ENCODE measurements at regions not wholly inside any gene's neighbourhood (a gene's known extent, or its start where the extent isn't known, plus 50 kb on each side); places are given as distances from the start of the nearest gene placed in this dataset.

DNA sequence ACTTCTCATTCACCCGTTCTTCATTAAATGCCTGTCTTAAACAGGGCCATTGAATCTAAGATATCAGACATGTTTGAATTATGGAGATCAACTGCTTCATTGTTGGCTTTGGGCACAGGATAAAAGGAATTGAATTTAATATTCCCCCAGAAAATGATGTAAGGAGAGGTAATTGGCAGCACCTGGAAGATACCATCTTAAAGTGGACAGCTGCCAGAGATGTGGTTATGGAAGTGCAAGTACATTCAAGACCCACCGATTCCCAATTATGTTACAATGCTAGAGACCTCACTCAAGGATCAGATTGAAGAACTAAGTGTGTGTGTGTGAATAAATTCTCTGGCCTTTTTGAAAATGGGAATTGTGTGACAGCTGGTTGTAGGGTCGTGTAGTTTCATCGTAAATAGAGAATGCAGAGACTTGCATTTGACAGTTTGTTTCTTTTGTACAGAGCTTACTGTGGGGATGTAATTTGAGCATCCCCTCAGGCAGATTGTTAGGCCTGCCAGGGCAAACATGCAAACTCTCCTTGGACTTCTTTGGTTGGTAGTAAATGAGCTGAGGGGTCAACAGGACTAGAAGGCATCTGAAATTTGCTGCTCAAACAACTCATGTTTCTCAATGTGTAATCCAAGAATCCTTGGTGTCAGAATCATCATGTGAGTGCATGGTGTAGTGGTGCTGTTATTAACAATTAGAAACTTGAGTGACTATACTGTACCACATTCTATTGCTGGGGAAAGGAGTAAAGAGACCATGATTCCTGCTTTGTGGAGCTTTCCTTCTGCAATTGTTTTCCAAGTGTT is 359.2 kb upstream of the THRB start:
- DNase-seq, result no peak

DNA sequence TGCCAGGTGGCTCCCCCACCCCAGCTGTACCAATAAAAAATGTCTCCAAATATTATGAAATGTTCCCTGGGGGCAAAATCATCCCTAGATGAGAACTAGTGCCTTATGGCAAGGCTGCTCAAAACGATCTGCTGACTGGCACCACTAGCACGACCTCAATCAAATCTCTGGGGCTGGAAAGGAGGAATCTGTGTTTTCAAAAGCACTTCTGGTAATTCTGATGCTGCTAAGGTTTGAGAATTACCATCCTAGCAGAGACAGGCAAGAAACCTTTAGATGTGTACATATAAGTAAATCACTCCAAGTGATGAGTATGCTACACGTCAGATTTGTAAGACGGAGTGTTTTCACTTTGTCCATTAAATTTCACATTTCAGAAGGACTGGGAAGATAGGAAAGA is 360.1 kb upstream of the THRB start:
- no peak for DNase-seq

DNA sequence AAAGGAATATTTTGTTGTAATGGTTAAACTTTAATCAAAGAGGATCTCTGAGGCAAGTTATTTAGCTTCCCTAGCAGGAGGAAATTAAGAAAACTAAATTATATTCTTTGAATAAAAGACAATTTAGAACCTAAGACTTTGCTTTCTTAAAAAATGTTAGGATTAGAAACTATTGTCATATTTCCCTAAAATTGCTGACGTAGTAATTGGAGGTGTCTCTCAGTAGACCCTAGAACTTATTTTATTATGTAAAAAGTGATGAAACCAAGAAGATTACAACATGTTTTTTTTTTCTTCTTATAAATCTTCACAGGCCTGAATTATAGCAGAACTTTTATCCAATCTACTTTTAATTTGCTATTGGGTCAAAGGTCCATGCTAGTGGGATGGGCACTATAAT is 363.3 kb upstream of the THRB start:
- no peak for DNase-seq

- DNase-seq, result no peak
These were observed 368.6 kb upstream of the THRB start for GRCh38 chr3:24863215-24863614.

- DNase-seq, result no peak
These were observed 373.1 kb upstream of the THRB start for GRCh38 chr3:24867783-24868182.

DNA sequence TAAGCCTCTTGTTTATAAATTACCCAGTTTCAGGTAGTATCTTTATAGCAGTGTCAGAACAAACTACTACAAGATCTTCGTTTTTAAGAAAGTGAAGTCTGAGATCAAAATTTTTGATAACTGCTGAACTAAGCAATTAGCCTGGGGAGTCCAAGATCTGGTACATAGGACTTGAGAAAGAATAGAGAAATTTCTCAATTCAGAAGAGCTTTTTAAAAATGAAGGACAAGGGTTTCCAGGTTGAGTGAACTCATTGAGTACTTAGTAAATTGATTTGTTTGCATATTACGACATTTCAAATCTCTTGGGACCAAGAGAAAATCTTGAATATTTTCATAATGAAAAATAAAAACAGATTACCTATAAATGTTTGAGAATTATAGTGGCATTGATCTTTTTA is 386.6 kb upstream of the THRB start:
- DNase-seq, result no peak

DNA sequence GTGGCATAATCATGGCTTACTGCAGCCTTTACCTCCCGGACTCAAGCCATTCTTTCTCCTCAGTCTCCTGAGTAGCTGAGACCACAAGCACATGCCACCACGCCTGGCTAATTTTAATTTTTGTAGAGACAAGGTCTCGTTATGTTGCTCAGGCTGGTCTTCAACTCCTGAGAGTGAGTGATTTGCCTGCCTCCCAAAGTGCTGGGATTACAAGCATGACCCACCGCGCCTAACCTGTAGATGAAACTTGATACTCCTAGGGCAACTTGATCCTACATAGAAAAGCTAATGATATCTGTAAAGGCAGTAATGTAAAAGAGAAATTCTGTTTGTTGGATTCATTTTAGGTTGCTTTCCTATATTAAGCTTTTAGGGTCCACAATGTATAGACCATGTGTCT is 391.9 kb upstream of the THRB start:
- DNase-seq, result no peak

GRCh38 chr3:24890012-24890411 is 395.4 kb upstream of the THRB start:
- DNase-seq, result no peak

DNA sequence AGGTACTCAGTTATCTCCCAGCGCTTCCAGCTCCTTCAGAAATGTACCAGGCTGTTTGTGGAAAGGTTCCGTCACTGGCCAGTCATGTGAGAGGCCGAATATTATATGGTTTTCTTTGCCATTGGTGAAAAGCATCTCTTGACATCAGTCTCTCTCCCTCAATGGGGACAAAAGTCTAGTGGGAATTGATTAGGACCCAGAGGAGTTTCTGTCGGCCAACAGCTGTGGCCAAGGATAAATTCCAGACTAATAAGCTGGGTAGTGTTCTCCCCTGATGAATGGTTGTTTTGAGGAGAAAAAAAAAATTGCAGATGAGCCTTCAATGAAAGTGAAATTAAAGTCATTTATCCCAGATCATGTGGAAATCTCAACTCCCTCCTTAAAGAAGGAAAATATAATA is 404.7 kb upstream of the THRB start:
- no peak for DNase-seq

DNA sequence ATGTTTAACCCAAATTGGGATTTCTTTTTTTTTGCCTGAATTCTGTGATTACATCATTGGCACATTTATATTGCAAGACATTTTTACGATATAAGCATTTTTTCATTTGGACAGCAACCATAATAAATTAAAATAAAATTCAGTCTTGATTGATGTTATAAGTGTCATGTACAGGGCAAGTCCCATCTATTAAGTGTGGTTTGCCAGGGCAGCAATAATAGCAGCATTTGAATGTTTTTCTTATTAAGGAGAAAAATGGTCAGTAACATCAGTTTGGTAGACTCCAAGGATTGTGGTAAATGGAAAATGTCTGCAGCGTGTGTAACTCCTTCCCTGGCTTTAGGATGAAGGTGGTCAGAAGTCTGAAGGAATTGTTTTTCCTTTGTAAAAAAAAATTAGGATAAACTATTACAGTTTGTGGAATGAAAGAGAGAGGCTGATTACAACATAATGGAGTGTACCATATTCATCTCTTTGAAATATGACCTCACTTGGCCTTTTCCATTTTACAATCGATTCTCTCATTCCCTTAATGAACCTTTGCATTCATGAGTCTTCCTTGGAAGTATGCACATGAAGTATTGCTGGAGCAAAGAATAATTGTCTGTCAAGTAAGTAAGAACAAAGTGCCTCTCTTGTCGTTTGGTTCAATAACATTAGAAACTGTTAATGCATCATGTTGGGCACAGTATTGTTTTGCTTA is 405.4 kb upstream of the THRB start:
- no peak for DNase-seq

- no peak for DNase-seq
These were observed 410.6 kb upstream of the THRB start for GRCh38 chr3:24905266-24905665.

DNA sequence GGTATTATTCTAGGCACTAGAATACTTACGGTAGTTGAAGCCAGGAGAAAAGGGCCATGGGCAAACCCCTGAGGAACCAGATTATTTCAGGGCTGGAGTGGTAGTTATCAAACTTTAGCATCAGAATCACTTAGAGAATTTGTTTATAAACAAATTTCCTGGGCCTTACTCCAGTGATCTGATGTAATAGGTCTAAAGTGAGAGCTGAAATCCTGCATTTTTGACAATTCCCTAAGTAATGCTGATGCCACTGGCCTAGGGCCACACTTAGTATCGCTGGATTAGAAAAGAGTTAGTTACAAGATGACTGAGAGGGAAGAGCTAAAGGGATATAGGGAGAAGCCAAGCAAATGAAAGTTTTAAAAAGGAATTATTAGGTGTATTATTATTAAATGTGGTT is 412.5 kb upstream of the THRB start:
- no peak for DNase-seq

DNA sequence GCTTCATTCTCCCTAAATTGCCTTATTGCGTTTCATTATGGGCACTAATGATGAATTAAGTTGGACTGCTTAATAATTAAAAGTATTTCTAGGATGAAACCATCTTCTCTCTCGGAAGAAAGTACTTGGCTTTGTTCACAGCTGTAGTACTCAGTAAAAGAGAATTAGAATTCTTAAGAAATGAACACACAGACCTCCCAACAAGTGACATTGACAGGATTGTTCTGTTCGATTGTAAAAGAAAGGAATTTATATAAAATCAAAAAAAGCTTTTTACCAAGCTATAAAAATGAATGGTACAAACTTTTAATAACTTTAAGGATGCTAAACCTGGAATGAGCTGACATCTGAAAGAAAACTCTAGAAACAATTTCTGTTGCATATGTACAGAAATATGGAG is 416.4 kb upstream of the THRB start:
- DNase-seq, result no peak

GRCh38 chr3:24915639-24916038 is 421.0 kb upstream of the THRB start:
- DNase-seq, result no peak

- no peak for DNase-seq
These were observed 423.3 kb upstream of the THRB start for GRCh38 chr3:24917908-24918307.

DNA sequence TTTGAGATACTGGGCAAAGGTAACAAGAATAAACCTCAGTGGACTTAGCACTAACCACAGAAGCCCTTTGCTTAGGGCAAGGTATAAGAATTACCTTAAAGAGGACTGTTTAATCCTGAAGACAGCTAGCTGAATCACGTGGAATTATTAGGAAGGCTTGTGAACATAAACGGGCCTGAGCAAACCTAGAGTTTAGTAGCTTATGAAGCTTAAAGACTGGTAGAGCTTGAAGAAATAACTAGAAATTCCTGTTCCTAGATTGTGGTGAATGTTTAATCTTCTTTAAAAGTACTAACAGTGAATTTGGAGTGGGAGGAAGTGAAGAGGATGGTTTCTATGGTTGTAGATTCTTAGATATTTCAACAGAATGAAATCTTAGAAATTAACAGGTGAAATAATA is 428.9 kb upstream of the THRB start:
- DNase-seq, result no peak

GRCh38 chr3:24929521-24929920 is 434.9 kb upstream of the THRB start:
- no peak for DNase-seq

DNA sequence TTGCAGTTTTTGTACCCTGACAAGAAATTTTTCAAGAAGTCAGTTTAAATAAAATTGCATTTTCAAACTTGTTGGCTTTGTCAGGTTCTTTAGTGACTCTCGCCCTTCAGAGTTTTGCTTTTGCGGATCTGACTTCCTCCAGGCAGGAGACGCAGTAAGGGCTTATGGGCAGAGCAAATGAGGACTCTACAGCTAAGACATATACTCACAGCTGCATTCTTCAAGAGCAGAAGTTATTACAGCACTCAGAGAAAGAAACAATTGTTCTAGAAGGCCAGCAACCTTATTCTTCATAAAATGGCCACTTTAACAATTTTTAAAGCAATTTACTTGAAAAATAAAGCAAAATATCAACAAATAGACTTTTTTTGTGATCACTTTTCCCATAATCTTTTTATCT is 438.8 kb upstream of the THRB start:
- no peak for DNase-seq

- DNase-seq, result no peak
These were observed 441.9 kb upstream of the THRB start for GRCh38 chr3:24936574-24936973.

DNA sequence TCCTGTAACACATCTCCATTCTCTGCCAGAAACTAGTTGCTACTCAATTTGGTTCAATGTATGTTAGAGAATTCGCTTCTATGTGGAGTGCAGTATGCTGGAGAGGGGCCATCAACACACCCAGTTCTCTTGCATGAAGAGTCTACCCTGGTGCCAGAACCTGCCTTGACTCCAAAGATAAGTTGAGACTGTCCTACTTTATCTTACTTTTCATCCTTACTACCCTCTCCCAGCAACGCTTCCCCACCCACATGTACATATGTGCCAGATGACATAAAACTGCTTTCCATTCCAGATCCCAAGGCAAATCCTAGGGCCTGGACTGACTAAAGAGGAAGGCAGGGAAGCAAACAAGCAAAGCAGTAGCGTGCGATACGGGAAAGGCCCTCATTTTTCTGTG is 442.6 kb upstream of the THRB start:
- DNase-seq, result no peak

DNA sequence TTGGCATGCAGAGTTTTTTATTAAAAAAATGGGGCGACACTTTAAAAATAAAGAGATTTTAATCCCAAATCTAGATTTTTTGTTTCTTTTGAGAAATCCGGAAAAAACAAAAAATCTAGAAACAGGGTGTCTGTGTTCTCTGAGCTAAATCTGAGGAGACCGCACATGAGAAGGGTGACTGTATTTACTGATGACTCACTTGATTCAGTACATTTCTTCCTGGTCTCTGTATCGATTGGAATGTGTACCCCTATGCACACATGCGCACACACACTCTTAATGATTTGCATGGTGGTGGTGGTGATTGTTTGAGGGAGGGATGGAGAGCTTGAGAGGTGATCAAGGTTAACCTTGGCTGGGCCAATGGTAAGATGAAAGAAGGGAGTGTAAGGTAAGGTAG is 443.1 kb upstream of the THRB start:
- no peak for DNase-seq

GRCh38 chr3:24943961-24944360 is 449.3 kb upstream of the THRB start:
- no peak for DNase-seq

GRCh38 chr3:24944805-24945520 is 450.3 kb upstream of the THRB start:
- no peak for DNase-seq

DNA sequence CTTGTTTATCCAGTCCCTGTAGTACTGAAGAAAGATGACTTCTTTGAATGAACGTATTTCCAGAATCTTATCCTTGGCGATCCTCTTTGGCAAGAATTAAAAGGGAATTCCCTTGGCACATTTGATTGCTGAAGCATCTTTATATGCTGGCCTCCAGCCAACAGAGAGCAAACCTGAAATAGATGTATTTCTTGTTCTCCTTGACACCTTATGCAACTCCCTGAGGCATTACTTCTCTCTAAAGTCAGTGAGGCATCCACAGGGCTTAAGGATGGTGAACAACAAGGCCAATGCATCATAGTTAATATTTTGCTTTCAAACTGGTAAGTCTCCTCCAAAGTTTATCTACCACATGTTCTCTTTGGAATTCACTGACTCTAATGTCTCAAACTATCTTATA is 450.9 kb upstream of the THRB start:
- no peak for DNase-seq

Data from OCI-M1 (cell line).